ENCODE measurements at regions not wholly inside any gene's neighbourhood (a gene's known extent, or its start where the extent isn't known, plus 50 kb on each side); places are given as distances from the start of the nearest gene placed in this dataset.

DNA sequence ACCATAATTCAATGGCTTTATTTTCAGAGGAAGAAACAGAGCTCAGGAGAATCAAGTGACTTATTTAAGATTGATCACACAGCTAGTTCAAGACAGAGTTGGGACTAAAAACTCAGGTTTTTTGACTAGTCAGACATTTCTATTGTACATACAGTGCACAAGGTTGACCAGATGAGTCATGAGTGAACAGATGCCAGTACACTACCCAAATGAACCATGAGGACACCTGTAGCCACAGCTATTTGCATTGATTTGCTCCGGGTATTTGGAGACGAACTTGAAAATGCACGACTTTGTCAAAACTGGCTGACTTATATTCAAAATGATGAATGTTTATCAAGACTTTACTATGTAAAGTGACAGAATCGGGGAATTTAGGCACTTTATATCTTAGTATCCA, 161.7 kb upstream of the ST6GALNAC5 start:
- ChIA-PET CTCF (no interaction called here), POLR2A (no interaction called here)
- Histone ChIP-seq H3K36me3 (ENCODE audit: control insufficient read depth, insufficient read depth, low read length) (no peaks in the 10 kb centered on the region), H3K4me3 (ENCODE audit: low read depth, low read length) (no peak overlapping the region), H3K27me3 (ENCODE audit: control insufficient read depth, insufficient read depth, low read length) (no peaks in the 10 kb centered on the region)
- no peak for TF ChIP-seq CTCF (IDR thresholded peaks at IDR 0.05; ENCODE audit: insufficient read depth, low read depth, low read length)
- no peak for DNase-seq (ENCODE audit: low read depth)

GRCh38 chr1:76713535-76713934, 153.7 kb upstream of the ST6GALNAC5 start:
- no peaks in the 10 kb centered on the region for H3K36me3 ChIP-seq (ENCODE audit: control insufficient read depth, insufficient read depth, low read length)
- H3K4me3 ChIP-seq (ENCODE audit: low read depth, low read length) = no peak overlapping the region
- POLR2A ChIA-PET = no interaction called here
- no peak for TF ChIP-seq CTCF (IDR thresholded peaks at IDR 0.05; ENCODE audit: insufficient read depth, low read depth, low read length)
- no peak for DNase-seq (ENCODE audit: low read depth)
- CTCF ChIA-PET = interaction anchor here (0.6 kb wide), 1 partner anchor 32 kb away, joined by 3 read pairs; no protein-coding TSS in a partner anchor
- H3K27me3 ChIP-seq (ENCODE audit: control insufficient read depth, insufficient read depth, low read length) = no peaks in the 10 kb centered on the region

DNA sequence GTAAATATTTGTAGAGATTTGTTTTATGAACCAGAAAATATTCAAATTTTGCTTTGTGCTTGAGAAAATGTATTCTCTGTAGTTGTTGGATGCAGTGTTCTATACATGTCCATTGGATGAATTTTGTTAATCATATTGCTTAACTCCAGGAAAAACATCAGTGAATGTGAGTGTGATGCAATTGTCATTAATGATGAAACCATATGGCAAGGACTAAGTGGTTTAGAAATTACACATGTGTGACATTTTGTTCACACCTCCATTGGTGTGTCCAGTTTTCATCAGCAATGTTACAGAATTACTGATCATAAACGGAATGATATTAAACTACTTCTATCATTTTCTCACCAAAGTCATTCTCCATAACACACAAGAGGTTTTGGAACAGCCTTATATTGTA, 151.8 kb upstream of the ST6GALNAC5 start:
- DNase-seq (ENCODE audit: low read depth) = no peak

GRCh38 chr1:76723949-76724348, 143.3 kb upstream of the ST6GALNAC5 start:
- no peaks in the 10 kb centered on the region for H3K27me3 ChIP-seq (ENCODE audit: control insufficient read depth, insufficient read depth, low read length)
- TF ChIP-seq CTCF (IDR thresholded peaks at IDR 0.05; ENCODE audit: insufficient read depth, low read depth, low read length) = no peak
- DNase-seq (ENCODE audit: low read depth) = no peak
- CTCF ChIA-PET = no interaction called here
- POLR2A ChIA-PET = no interaction called here
- H3K36me3 ChIP-seq (ENCODE audit: control insufficient read depth, insufficient read depth, low read length) = no peaks in the 10 kb centered on the region
- H3K4me3 ChIP-seq (ENCODE audit: low read depth, low read length) = no peak overlapping the region

More for the DNA sequence above, 151.8 kb upstream of the ST6GALNAC5 start:
- no peaks in the 10 kb centered on the region for H3K36me3 ChIP-seq (ENCODE audit: control insufficient read depth, insufficient read depth, low read length)
- H3K27me3 ChIP-seq (ENCODE audit: control insufficient read depth, insufficient read depth, low read length) = no peaks in the 10 kb centered on the region
- CTCF ChIA-PET = no interaction called here
- TF ChIP-seq CTCF (IDR thresholded peaks at IDR 0.05; ENCODE audit: insufficient read depth, low read depth, low read length) = no peak
- POLR2A ChIA-PET = no interaction called here
- H3K4me3 ChIP-seq (ENCODE audit: low read depth, low read length) = no peak overlapping the region

DNA sequence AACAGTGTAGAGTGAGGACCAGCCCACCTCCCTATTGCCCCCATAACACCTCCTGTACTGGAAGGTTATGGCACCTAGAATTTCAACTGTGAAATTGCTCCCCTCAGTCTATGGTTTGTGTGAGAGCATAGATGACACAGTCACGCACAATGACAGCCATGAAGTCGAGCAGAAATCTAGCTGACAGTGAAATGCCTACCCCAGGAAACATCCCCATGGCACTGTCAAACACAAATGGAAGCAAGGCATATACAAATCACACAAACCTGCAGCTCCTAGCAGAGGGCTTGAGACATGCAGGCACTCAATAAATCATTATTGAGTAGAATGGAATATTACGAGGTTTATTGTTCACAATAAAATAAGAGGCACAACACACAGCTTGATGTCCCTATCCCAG, 142.5 kb upstream of the ST6GALNAC5 start:
- Histone ChIP-seq H3K27me3 (ENCODE audit: control insufficient read depth, insufficient read depth, low read length) (no peaks in the 10 kb centered on the region), H3K36me3 (ENCODE audit: control insufficient read depth, insufficient read depth, low read length) (no peaks in the 10 kb centered on the region), H3K4me3 (ENCODE audit: low read depth, low read length) (no peak overlapping the region)
- CTCF ChIA-PET = interaction anchor here (1.0 kb wide), 1 partner anchor 15 kb away, joined by 6 read pairs; no protein-coding TSS in a partner anchor
- no peak for DNase-seq (ENCODE audit: low read depth)
- TF ChIP-seq CTCF (IDR thresholded peaks at IDR 0.05; ENCODE audit: insufficient read depth, low read depth, low read length) = no peak
- POLR2A ChIA-PET = no interaction called here

Data from BJ (cell line).